ENCODE measurements at regions not wholly inside any gene's neighbourhood (a gene's known extent, or its start where the extent isn't known, plus 50 kb on each side); places are given as distances from the start of the nearest gene placed in this dataset.

- no peak for DNase-seq
Observed at GRCh38 chr3:76011121-76011520, 225.8 kb upstream of the ZNF717 start.

GRCh38 chr3:76015496-76015895 lies 230.1 kb upstream of the ZNF717 start:
- DNase-seq, result no peak

- DNase-seq, result no peak
Observed at GRCh38 chr3:76016111-76016510, 230.8 kb upstream of the ZNF717 start.

- DNase-seq, result no peak
Observed at GRCh38 chr3:76016769-76017439, 231.6 kb upstream of the ZNF717 start.

- no peak for DNase-seq
Observed at GRCh38 chr3:76021376-76021775, 236.0 kb upstream of the ZNF717 start.

GRCh38 chr3:76024640-76025039 lies 239.3 kb upstream of the ZNF717 start:
- DNase-seq, result no peak

GRCh38 chr3:76025561-76025960 lies 240.2 kb upstream of the ZNF717 start:
- DNase-seq, result no peak

- no peak for DNase-seq
Observed at GRCh38 chr3:76026379-76026778, 241.0 kb upstream of the ZNF717 start.

GRCh38 chr3:76028774-76029173 lies 243.4 kb upstream of the ZNF717 start:
- no peak for DNase-seq

GRCh38 chr3:76034649-76035048 lies 249.3 kb upstream of the ZNF717 start:
- no peak for DNase-seq

- DNase-seq, result no peak
Observed at GRCh38 chr3:76035117-76035516, 249.8 kb upstream of the ZNF717 start.

- DNase-seq, result no peak
Observed at GRCh38 chr3:76038949-76039348, 253.6 kb upstream of the ZNF717 start.

- DNase-seq, result no peak
Observed at GRCh38 chr3:76039431-76039830, 254.1 kb upstream of the ZNF717 start.

- no peak for DNase-seq
Observed at GRCh38 chr3:76040946-76041345, 255.6 kb upstream of the ZNF717 start.

GRCh38 chr3:76043746-76044145 lies 258.4 kb upstream of the ZNF717 start:
- DNase-seq, result no peak

- peak; percentile 29 for DNase-seq
Observed at GRCh38 chr3:76044601-76045600, 259.6 kb upstream of the ZNF717 start.

- DNase-seq, result no peak
Observed at GRCh38 chr3:76047368-76047767, 262.0 kb upstream of the ZNF717 start.

GRCh38 chr3:76049776-76050175 lies 264.4 kb upstream of the ZNF717 start:
- no peak for DNase-seq

- no peak for DNase-seq
Observed at GRCh38 chr3:76051145-76051544, 265.8 kb upstream of the ZNF717 start.

- no peak for DNase-seq
Observed at GRCh38 chr3:76054404-76054803, 269.1 kb upstream of the ZNF717 start.

- no peak for DNase-seq
Observed at GRCh38 chr3:76061654-76062053, 276.3 kb upstream of the ZNF717 start.

GRCh38 chr3:76063019-76063418 lies 277.7 kb upstream of the ZNF717 start:
- no peak for DNase-seq

- no peak for DNase-seq
Observed at GRCh38 chr3:76063811-76064210, 278.5 kb upstream of the ZNF717 start.

GRCh38 chr3:76065964-76066363 lies 280.6 kb upstream of the ZNF717 start:
- DNase-seq, result no peak

Data from activated CD4-positive, alpha-beta T cell treated with anti-CD3 and anti-CD28 coated beads for 48 hours (primary cell).